ENCODE measurements at regions not wholly inside any gene's neighbourhood (a gene's known extent, or its start where the extent isn't known, plus 50 kb on each side); places are given as distances from the start of the nearest gene placed in this dataset.

DNA sequence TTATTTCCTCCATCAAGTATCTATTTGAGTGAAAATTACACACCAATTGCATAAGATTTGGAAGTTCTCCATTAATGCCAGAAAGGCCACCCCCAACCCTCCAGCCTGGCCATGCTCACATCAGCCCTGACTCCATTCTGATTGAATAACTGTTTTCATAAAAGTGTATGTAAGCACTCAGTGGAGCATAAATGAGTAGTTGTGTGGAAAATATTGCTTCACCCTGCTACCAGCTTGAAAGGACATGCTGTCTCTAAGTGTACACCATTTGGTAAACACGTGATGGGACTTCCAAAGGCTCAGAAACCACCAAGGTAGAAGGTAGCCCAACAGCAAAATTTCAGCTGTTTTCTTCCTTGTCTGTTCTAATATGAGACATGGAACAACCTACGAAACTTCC, 393.8 kb downstream of the ZNF385D start:
- no peak for DNase-seq

DNA sequence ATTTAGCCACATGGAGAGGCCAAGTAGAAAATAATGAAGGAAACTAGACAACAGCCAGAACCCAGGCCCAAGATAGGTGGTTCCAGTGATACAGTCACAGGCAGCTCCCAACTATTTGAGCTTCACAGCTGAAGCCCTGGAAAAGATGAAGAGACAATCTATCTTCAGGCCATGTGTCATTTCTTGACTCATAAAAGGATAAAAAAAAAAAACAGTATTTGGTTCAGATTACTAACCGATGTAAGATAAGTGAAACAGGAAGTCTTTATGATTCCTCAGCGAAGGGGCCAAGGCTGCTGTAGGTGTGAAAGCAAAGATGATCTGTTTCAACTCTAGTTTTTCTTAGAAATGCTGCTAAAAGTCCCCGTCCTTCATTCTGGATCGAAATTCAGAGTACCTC, 394.6 kb downstream of the ZNF385D start:
- DNase-seq, result no peak

- no peak for DNase-seq
These were observed 405.5 kb downstream of the ZNF385D start for GRCh38 chr3:21345382-21345976.

DNA sequence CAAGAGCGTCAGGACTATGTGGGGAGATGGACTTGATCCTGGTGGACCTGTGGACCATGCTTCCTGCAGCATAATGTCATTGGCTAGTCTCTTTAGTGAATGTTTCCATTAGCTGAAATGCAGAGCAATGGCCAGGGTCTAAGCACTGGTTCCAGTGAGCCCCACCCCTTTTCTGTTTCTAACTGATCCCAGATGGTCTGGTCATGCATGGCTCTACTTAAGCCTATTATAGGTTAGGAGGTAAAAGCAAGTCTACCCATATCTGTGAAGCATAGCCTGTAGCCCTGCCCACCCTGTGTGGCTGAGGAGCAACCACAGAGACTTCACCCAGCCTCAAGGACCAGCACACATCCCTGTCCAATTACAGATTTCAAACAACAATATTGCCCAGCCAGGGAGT, 419.2 kb downstream of the ZNF385D start:
- DNase-seq, result no peak

DNA sequence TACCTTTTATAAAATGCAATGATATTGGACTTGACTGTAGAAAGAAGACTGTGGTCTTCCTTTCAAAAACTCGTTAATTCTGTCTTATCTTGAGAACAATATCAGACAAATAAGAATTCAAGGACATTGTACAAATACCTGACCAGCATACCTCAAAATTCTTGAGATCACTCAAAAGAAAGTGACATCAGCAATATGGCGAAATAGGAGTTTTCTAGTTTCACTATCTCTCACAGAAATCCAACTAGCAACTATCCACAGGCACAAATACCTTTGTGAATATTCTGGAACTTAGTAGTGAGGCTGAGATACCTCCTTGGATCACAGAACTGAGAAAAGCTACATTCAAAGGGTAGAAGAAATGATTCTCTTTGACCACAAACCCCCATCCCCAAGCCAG, 419.7 kb downstream of the ZNF385D start:
- DNase-seq, result no peak

DNA sequence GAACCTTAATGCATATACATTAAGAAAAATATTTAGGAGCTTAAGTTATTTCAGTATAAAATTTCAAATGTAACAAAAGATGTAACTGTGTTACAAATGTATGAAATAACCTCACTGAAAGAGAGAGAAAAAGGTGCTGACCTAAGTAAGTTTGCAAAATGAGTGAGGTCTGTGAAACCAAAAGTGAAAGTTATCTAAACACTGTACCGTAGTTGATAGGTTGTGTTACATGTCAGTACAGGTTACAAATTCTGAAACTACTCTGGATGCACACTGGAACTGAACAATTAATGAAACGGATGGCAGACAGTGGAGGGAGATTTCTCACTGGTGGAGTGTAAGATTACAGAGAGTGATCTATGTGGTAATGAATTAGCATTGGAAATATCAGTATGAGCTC, 420.7 kb downstream of the ZNF385D start:
- DNase-seq, result peak; percentile 24

DNA sequence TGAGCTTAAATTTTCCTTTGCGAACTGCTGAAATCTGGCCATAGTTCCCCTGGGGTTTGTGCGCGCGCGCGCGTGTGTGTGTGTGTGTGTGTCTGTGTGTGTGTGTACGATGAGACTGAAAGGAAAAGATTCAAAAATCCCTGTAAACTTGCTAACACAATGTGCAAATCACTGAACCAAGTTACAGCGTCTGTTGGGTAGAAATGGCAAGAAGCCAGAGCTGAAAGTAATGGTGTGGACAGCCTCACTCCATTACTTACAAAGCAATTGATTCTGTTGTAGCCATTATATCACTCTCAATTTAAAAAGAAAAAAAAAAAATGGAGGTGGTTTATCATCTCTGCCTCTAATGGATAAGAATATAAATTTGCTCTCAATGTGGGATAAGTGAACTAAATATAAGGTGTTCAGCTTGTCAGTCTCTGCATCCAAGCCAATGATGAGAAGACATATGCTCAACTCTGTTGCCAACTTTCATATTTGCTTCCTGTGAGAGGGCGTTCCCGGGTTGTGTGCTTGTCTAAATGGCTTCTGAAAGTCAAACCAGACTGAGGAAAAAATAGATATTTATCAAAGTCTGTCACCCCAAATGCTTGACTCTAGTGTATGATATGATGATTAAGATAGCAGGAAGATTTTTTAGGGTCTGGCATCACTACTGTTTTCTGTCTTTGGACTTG, 422.2 kb downstream of the ZNF385D start:
- DNase-seq, result no peak

GRCh38 chr3:21326704-21327475, 424.1 kb downstream of the ZNF385D start:
- no peak for DNase-seq

DNA sequence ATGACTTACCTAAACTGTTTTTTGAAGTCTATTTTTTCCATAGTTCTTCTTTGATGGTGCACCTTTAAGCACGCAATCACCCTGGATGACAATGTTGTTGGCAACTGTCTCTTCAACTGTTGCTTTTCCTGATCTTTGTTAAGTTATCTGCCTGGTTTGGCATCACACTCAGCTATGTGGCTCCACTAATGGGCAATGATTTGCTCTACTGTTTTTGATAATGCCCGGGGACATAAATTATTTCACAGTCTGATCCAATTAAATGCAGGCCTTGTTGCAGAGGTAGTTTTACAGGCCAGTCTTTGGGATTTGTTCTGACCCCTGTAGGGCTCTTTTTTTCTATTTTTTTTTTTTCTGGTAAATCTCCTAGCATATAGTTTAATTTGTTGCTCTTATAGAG, 436.3 kb downstream of the ZNF385D start:
- no peak for DNase-seq

- no peak for DNase-seq
These were observed 440.1 kb downstream of the ZNF385D start for GRCh38 chr3:21310891-21311290.

DNA sequence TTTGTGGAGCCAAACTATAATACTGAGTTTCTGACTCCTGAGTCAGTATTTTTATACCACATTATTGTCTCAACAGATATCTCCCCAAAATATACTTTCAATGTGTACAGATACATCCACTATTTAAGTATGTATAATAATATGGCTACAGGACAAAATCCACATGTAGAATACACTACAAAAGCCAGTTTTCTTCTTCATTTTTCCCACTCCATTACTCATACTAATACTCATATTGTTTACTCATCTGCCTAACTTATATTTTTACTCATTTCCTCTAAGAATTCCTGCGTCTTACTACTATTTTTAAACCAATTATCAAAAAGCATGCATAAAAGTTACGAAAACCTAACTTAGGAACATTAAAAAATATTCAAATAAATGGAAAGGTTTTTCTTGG, 440.8 kb downstream of the ZNF385D start:
- DNase-seq, result no peak

DNA sequence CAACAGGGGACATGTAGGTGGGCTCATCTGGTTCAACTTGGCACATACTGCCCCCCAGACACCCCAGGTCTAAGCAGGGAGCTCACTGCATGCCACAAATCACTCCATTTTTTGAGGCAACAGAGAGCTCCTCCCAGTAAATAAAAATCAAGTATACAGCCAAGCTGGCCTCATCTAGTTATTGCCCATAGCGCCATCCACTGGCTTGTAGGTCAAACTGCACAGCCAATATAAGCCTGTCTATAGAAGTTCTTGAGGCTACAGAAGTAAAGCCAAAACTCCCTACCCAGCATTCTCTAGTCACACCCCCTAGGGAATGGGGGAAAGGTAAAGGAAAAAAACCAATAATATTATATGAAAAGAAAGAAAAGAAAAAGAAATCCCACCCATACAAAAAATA, 453.7 kb downstream of the ZNF385D start:
- no peak for DNase-seq

GRCh38 chr3:21294768-21295167, 456.2 kb downstream of the ZNF385D start:
- DNase-seq, result no peak

DNA sequence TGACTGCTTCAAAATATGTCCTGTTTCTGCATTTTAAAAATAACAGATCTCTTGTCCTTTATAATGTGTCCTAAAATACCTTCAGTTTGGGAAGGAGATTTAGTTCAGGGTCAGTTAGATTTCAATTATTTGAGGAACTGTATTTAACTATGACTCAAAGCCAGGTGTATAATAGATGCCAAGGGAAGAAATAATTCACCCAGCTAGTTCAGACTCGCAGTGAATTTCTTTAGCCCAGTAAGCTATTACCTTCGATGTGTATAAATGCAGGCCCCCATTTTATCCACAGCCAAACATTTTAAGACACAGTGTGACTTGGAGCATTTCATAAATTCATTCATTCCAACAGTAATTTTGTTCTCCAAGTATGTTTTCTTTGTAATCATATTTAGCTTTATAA, 458.0 kb downstream of the ZNF385D start:
- no peak for DNase-seq

DNA sequence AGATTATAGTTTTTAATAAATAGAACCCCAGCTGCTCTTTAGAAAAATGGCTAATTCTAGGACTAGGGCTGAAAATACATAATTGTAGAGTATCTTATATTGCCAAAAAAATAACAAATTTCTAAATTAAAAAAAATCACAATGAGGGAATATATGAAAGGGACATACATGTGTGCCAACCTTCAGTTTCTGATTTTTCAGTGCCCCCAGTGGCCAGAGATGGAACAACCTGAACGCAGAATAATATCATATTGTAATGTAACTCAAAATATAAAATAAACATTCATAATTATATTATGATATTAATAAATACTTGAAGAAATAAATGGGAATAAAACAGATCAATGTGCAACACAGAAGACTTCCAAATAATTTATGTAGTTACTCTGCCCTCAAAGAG, 460.5 kb downstream of the ZNF385D start:
- no peak for DNase-seq

GRCh38 chr3:21274079-21274571, 476.9 kb downstream of the ZNF385D start:
- no peak for DNase-seq

GRCh38 chr3:21273259-21274025, 477.6 kb downstream of the ZNF385D start:
- DNase-seq, result no peak

DNA sequence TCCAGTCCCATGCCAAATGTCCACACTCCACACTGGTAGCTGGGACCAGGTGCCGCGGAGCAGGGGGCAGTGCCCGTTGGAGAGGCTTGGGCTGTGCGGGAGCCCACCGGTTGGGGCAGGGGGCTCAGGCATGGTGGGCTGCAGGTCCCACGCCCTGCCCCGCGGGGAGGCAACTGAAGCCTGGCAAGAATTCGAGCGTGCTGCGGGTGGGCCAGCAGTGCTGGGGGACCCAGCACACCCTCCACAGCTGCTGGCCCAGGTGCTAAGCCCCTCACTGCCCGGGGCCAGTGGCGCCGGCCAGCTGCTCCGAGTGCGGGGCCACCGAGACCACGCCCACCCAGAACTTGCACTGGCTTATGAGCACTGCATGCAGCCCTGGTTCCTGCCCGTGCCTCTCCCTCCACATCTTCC, 479.4 kb downstream of the ZNF385D start:
- no peak for DNase-seq

GRCh38 chr3:21269882-21270281, 481.1 kb downstream of the ZNF385D start:
- DNase-seq, result no peak

- no peak for DNase-seq
These were observed 490.5 kb downstream of the ZNF385D start for GRCh38 chr3:21260507-21260906.

DNA sequence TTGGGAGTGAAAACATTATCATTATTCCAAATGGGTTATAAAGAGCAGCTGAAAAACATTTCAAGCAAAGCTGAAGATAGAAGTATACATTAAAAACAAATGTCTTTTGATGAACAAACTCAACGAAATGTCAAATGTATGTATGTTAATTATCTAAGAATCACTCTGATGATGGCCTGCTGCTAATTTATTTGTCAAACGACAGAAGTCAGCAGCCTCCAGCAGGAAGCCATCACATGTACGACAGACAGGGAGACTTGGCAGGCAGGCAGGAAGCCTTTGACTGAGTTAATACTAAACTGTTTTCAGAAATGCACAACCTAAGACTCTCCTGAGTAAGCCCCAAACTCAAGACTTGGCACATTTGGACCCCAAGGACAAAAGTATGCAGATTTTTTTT, 491.1 kb downstream of the ZNF385D start:
- no peak for DNase-seq

DNA sequence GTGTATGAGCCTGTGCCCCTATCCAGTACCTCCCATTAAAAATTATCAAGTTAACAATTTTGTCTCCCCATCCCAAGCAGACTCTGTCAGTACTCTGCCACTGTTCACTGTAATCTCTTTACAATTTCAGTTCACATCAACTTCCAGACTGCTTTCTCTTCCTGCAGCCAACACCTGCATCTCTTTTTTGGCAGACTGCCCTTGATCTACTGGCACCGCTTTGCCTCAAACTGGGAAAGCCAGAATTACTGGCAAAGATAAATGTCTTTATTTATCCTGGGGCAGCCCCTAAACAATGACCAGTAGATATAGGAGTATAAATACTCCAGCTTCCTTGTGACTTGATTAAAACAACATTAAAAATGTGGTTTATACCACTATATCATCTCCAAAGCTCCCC, 494.1 kb downstream of the ZNF385D start:
- no peak for DNase-seq

DNA sequence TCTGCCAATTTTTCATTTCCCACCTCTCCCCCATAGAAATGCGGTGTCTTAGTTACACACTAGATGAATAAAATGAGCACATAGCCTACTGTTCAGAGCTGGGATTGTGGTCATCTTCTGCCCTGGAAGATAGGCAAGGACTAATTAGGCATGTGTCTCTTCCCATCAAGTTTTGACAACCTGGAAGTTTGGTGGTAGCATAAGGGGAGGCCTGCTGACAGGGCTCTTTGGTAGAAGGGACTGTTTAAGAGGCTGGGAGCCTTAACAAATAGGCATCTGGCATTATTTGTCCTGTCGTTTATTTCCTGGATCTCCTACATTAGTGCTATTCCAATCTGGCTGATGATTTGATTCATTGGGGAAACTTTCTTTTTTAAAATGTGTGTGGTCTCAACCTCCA, 512.3 kb downstream of the ZNF385D start:
- DNase-seq, result no peak

Measured in activated CD4-positive, alpha-beta T cell treated with anti-CD3 and anti-CD28 coated beads, Interleukin-2, amount 50 U/mL, for 16 hours (primary cell).